Stimulated activated CD4-positive, alpha-beta T cell treated with anti-CD3 and anti-CD28 coated beads, Interleukin-2, amount 100 ng/mL, for 48 hours (primary cell): ENCODE measurements at regions not wholly inside any gene's neighbourhood (a gene's known extent, or its start where the extent isn't known, plus 50 kb on each side); places are given as distances from the start of the nearest gene placed in this dataset.
"Not testable (repeated sequence)": the region's sequence is repeated elsewhere in the genome, so short reads cannot be mapped to it uniquely, and the experiment has no call there.

Source experiments
- DNase-seq, 2 donors: peaks; one replicate each; pipeline ENCODE4 v3.0.0-alpha.2; 2020

DNA sequence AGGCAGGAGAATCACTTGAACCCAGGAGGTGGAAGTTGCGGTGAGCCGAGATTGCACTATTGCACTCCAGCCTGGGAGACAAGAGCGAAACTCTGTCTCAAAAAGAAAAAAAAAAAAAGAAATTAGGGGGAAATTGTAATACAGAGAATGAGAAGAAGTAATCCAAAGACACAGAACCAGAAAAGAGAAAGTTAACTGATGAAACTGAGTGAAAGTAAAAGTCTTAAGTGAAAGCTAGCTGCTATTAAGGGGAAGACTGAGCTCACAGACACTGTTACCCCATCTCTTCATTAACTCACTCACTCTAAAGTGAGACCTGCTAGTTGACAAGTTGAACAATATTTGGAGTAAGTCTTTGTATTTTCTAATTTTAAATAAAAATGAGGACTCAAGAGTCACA lies 763.0 kb upstream of the PCDH10 start:
- no peak for DNase-seq

DNA sequence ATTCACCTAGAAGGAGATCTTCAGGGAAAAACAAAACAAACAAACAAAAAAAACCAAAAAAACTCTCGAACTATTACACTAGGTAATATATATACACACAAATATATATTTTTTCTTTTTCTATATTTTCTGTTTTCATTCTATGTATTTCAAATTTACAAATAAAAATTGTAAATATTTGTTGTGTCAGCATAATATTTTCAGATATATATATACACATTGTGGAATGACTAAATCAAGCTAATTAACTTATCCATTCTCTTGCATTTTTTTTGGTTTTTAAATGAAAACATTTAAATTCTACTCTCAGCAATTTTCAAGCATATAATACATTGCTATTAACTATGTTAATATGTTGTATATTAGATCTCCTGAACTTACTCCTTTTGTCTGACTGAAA lies 762.0 kb upstream of the PCDH10 start:
- no peak for DNase-seq

DNA sequence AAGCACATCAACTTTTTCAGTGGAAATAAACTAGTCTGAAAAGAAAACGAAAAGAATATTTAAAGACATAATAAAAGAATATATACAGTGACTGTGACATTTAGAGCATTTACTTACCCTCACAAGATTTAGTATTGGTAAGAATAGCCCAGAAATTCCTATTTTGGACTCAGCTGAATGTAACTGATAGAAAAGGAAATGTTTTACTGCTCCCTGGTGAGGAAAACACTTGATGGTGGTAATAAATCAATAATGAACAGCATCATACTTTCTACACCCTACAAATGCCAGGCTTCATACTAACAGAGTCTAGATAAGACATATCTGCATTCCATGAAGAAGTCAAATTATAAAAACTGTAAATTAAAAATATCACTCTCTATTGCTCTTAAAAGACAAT lies 753.5 kb upstream of the PCDH10 start:
- no peak for DNase-seq

DNA sequence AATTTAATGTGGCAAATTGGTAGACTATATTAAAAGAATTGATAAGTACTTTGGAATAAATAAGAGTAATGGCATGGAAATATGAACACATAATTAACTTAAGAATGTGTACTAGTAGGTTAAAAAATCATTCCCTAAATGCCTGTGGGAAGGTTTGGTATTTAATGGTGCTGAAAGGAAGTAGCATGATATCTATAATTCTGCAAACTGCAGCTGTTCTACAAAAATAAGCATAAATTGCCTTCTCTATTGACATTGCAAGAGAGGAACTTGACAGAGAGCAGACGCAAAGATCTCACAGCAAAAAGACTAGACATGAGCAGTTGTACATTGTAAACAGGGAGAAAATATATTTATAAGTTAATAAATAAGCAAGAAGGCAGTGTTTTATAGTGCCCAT lies 752.5 kb upstream of the PCDH10 start:
- no peak for DNase-seq

DNA sequence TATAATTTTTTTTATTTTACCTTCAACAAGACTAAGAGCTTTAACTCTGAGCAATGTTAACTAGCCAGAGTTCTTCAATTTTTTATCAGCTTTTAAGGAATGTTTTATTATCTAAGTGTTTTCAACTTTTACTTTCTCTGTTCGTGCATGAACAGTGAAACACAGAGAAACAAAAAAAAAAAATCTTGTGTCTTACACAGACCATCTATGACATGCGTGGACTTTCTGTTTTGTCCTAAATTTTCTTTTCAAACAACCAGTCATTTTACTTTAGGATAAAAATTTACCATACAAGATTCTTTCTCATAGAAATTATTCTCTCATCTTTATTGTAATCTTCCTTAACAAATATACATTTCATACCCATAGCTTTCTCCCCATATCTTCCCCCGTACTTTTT lies 731.9 kb upstream of the PCDH10 start:
- no peak for DNase-seq

DNA sequence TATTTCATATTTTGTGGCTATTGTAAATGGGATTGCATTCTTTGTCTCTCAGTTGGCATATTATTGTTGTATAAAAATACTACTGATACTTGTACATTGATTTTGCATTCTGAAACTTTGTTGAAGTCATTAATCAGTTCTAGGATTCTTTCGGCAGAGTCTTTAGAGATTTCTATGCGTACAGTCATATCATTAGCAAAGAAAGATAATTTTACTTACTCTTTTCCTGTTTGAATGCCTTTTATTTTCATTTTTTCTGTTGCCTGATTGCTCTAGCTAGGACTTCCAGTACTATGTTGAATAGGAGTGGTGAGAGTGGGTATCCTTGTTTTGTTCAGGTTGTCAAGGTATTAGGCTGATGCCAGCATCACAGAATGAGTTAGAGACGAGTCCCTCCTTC lies 722.0 kb upstream of the PCDH10 start:
- no peak for DNase-seq

DNA sequence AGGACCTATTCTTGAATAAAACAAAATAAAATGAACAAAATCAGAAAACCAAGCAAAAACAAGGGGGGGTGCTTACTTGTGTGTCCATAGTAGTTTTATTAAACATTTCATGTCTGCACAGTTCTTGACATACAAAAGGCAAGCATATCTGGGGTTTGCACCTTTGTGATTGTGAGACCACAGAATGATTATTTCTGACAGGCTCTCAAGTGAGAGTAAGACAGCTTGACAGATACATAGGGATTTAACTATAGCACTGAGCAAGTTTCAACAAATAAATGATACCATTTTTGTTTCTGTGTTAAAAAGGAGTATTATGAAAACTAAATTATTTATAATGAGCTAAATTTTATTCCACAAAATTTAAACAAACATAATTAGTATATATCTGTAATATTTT lies 712.0 kb upstream of the PCDH10 start:
- no peak for DNase-seq

DNA sequence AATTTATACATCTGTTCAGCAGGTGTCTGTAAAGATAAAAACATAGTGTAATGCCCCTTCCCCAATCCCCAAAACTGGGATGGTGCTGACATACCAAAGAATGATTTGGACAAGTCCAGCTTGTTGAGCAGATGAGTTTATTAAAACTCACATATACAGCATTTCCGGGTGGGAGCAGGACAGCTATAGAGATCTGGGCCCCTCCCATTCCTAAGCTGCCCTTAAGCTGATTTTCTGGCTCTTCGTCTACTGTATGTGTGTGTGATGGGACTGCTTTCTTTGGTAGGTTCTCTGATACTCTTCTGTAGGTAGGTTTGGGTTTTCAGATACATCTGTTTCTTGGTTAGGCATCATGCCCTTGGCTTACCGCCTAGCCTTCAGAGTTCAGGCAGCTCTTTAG lies 703.7 kb upstream of the PCDH10 start:
- DNase-seq = no peak

DNA sequence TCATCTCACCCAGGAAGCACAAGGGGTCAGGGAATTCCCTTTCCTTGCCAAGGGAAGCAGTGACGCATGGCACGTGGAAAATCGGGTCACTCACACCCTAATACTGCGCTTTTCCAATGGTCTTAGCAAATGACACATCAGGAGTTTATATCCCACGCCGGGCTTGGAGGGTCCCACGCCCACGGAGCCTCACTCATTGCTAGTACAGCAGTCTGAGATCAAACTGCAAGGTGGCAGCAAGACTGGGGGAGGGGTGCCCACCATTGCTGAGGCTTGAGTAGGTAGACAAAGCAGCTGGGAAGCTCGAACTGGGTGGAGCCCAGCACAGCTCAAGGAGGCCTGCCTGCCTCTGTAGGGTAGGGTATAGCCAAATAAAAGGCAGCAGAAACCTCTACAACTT lies 691.1 kb upstream of the PCDH10 start:
- DNase-seq = not testable (repeated sequence)

DNA sequence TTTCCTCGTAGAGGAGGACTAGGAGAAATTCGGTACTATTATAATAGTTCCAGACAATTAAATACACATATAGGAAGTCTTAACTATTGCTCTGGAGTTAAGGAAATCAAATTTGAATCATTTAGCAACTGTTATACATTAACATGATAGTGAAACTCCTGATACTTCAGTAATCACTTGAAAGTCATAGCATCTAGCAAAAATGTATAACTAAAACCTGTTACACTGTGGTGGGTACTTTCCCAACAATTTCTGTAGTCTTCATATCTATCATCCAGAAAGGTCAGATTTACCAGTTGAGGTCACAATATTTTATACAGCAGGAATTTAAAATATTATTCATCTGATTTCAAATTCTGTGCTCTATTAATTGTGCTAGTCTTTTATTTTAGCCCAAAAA lies 669.6 kb upstream of the PCDH10 start:
- no peak for DNase-seq

DNA sequence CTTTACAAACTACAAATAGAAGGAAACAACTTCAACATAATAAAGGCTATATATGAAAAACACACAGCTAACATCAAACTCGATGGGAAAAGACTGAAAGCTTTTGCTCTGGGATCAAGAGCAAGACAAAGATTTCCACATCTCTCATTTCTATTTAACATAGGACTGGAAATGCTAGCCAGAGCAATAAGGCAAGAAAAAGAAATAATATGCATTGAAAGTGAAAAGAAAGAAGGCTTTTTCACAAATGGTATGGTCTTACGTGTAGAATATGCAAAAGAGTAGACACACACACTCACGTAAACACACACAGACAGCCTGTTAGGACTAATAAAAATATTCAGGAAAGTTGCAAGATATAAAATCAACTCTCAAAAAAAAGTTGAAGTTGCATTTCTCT lies 660.5 kb upstream of the PCDH10 start:
- no peak for DNase-seq

DNA sequence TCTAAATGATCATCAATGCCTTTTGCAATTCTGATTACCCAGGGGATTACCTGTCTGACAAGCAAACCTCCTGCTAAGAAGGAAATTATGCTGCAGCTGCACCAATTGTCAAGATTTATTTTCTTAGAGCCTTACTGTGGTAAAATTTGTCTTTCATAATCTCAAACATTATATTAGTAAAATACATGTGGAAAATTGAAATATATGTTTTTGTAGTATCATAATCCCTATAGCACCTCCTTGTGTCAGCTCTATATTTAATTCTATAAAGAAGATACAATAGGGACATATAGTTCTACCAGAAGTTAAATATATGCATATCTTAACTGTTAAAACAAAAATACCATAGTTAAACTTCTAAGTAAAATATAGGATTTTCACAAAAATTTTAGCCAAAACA lies 655.6 kb upstream of the PCDH10 start:
- DNase-seq = no peak

DNA sequence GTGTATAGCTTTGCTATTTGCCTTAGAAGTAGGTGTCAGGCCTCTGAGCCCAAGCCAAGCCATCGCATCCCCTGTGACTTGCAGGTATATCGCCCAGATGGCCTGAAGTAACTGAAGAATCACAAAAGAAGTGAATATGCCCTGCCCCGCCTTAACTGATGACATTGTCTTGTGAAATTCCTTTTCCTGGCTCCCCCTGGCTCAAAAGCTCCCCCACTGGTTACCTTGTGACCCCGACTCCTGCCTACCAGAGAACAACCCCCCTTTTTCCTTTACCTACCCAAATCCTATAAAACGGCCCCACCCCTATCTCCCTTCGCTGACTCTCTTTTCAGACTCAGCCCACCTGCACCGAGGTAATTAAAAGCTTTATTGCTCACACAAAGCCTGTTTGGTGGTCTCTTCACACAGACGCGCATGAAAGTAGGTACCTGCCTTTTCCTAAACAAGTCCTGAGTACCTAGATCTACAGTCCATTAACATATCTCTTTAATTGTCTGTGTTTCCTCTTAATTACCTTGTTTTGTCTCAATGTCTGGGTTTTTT lies 653.8 kb upstream of the PCDH10 start:
- not testable (repeated sequence) for DNase-seq

DNA sequence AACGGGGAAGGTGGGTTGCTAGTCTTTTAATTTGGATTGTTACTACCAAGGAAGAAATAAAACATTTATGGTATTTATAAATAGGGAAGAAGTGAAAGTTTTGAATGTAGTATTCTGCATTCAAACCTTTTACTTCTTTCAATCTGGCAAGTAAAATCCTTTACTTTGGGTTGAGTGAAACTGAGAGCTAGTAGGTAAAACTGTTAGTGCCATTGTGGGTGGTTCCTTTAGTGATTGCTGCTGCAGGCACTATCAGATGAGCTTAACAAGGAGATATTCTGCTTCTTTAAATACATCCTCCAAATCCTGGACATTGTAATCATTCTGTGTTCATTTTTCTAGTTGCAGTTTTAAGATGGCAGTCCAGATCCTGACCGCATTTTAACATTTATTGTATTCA lies 650.9 kb upstream of the PCDH10 start:
- no peak for DNase-seq

DNA sequence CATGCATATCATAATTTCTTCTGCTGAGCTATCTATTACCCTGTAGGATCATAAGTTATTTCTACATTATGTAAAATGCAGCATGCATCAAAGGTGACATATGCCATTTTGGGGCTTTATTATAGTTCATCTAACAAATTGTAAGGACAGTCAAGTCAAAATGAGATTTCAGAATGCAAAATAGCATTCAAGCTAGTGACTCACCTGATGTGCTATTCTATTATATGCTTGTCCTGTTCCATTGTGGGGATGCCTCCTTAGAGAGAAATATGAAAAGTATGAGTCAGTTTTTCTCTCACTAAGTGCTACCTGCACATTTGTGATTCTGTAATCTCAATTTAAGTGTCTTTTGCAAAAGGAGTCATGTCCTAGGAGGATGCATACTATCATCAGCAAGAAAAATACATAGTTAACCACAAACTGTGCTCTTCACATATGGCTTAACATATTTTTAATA lies 647.0 kb upstream of the PCDH10 start:
- no peak for DNase-seq

DNA sequence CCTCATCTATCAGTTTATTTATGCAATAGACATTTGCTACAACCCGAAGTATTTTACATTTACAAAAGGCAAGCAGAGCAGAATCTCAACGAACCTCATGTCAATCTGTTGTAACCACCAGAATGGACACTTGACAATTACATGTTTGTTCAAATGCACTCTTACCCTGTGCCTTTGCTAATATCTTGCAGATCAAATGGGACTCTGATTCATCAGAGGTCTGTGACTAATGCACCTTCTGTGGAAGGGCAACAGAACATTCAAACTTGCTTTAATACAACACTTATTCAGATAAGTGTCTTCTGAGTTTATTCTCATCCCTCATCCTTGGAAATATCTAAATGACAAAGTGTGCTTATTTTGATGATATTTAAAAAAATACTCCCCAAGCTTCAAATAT lies 644.7 kb upstream of the PCDH10 start:
- no peak for DNase-seq

DNA sequence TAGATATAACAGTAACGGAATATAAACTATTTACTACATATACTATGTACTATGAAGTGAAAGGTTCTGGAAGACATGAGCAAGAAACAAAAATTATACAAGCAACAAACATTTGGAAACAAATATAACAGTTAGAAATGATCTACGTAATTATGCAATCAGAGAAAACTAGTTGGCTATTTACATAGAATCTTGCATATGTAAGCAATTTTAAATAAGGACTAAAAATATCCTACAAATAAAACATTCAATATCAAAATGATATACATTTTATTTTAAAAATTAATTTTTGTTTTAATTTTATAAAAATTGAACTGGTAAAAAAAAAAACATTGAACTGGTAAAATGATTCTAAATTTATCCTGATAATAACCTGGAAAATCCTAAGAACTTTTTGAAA lies 642.5 kb upstream of the PCDH10 start:
- no peak for DNase-seq

DNA sequence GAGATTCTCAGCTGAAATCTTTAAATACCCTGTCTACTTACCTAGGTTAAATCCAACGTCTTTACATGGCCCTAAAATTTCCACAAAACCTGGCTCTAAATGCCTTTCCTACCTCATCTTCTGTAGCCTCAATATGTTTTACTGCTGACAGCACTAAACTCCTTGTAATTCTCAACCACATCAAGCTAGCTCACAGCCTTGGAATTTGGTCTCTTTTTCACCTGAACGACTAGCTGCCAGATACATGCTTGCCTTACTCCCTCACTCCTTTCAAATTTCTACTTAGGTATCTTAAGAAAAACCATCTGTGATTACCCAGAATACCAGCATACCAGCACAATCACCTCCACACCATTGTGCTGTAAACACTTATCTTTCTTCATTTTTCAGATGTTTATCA lies 635.6 kb upstream of the PCDH10 start:
- DNase-seq = no peak

DNA sequence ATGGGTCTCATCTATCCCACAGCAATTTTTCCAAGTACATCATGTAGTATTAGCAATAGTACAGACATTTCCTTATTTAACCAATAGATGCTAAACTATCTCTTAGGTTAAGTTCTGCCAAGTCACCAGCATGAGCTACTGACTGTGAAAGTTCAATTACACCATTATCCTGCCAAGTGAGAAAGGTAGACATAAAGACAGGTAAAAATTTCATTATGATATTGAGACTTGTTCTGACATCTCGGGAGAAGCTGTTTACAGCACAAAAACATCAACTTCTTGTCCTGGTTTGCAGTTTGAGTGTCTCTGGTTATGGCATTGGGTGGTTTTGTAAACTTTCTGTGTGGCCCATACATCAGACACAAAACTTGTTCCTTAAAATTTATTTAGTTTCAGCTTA lies 622.4 kb upstream of the PCDH10 start:
- DNase-seq = no peak

DNA sequence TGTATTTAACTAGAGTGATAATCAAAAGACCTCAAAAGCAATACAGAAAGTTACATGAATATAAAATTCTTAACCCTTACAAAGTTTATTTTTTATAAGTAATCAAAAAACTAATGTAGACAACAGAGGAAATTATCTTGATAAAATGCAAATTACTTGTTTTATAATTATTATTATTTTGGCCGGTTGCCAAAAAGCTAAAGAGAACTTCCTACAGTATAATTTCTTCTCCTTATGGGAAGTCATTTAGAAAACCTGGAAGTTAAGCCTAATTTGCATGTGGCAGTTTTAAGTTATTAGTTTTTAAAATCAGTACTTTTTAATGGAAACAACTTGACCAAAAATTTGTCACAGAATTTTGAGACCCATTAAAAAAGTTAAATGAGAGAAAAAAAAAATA lies 621.3 kb upstream of the PCDH10 start:
- DNase-seq = no peak

DNA sequence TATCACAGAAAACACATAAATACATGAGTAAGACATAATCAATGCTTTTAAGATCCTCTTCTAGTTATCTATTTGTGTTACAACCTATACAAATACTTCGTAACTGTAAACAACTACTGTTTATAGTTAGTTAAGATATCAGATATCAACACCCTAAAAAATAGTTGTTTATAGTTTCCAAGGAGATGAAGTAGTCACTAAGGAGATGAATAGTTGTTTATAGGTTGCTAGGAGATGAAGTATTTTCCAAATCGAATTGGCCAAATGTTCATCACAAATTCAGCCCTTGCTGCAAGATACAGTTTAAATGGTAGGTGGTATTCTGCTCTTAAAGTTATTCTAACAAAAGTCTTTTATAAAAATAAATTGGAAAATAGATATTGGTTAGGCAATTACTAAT lies 618.2 kb upstream of the PCDH10 start:
- no peak for DNase-seq

DNA sequence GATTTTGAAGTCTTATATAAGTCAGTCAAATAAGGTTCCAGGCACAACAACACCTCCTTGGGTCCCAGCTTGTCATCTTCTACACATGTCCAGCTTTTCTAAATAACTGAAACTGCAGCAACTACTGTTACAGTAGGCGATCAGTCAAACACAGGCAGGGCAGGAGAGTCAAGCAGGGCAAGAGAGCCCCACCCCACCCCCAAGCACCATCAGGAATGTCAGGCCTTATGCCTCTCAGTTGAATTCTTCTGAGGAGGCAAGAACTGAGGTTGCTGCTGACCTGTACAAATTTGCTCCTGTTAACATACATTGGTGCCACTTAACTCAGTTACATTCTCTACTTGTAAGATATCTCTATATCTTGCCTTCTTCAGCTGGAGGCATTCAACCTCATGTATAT lies 608.8 kb upstream of the PCDH10 start:
- DNase-seq = no peak

DNA sequence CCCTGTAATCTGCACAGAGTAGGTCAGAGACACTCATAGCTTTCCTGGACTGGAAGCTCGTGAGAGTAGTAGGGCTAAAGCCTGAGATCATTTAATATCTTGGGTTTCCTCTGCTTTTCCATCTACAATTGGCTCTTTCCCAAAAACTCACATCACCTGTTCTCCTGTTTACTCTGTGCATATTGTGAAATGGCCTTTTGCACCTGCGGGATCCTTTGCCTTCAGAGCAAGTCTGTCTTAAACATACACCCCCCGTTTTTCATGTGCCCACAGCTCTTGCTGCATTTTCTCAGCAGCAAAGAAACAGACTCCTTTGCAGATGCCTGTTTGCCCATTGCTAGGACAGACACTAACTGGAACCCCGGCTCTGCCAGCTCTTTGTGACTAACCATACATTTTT lies 608.3 kb upstream of the PCDH10 start:
- no peak for DNase-seq

DNA sequence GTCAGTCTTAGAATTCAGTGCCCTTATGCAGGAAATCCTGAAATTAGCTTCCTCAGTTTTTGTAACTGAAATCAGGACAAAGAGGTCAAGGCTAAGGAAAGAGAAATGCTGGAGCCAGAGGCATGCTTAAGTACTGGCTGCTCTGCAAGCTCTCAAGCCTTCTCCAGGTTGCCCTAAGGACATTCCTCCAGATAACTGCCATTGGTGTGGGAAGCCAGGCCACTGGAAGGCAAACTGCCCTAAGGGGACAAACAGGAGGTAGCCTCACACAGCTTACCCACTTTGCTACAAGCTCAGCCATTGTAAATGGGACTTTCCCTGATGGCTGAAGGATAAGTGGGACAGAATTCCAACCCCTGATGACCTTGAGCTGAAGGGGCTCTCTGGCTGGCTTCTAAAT lies 606.9 kb upstream of the PCDH10 start:
- no peak for DNase-seq

DNA sequence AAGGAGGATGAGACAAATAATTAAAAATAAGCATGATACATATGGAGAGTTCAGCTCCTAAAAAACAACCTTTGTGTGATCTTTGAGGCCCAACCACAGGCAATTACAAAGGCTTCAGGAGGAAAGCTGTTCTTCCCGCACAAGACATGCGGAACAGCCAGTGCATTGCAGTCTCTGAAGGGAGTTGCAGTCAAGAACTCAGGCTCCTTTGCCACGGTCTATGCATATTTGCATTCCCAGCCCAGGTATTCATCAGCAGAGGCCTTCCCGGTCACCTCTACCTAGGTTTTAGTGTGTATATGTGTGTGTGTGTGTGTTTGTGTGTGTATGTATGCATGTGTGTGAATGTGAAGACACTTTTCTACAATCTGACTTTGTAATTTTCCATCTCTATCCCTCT lies 600.6 kb upstream of the PCDH10 start:
- DNase-seq = no peak

DNA sequence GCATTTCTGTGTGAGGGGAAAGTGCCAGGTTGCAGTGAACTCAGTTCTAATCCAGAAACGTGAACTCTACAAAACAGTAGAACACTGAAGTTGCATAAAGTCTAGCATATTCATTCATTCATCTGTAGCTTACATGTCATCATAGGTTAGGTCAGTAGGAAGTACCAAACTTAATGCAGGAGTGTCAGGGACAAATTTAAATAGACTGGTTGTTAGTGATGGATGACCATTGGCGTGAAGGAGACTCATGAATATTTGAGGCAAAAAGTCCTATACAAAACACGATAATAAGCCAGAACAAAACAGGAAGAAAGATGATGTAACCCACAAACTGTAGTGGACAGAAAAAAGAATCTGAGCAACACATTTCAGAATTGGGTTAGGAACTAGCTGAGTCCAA lies 592.8 kb upstream of the PCDH10 start:
- no peak for DNase-seq
